ENCODE measurements at regions not wholly inside any gene's neighbourhood (a gene's known extent, or its start where the extent isn't known, plus 50 kb on each side); places are given as distances from the start of the nearest gene placed in this dataset.

- TF ChIP-seq POLR2A (IDR thresholded peaks at IDR 0.05) (no peak), CTCF (IDR thresholded peaks at IDR 0.05) (no peak)
- no peaks in the 10 kb centered on the region for H3K9me3 ChIP-seq
- no peak for DNase-seq
- H3K27me3 ChIP-seq: no peaks in the 10 kb centered on the region
- no peak overlapping the region for H3K4me3 ChIP-seq
- H3K4me1 ChIP-seq: peaks cover 0 to 30% (median 5%) of the 10 kb centered on the region in 12 donors
- no peak overlapping the region for H3K27ac ChIP-seq
- no peaks in the 10 kb centered on the region for H3K36me3 ChIP-seq
- ATAC-seq: no peak
- intact Hi-C loops (cut with DNase I): loop anchor here in 1 of 10 donors (5.0 kb wide), 1 partner anchor 51 kb away; the partner anchor contains the start of gene ARL15
These were observed 53.3 kb upstream of the ARL15 start for GRCh38 chr5:54363669-54364068.

- no peak overlapping the region for H3K4me3 ChIP-seq
These were observed 52.7 kb upstream of the ARL15 start for GRCh38 chr5:54362992-54363625.

GRCh38 chr5:54362434-54362833 is 52.1 kb upstream of the ARL15 start:
- ATAC-seq: no peak
- intact Hi-C loops (cut with DNase I): loop anchor here in 1 of 10 donors (5.0 kb wide), 1 partner anchor 50 kb away; the partner anchor contains the start of gene ARL15

More at GRCh38 chr5:54362992-54363625, 52.7 kb upstream of the ARL15 start:
- peaks cover 0 to 31% (median 5%) of the 10 kb centered on the region in 12 donors for H3K4me1 ChIP-seq
- H3K36me3 ChIP-seq: no peaks in the 10 kb centered on the region
- no peak overlapping the region for H3K27ac ChIP-seq
- ATAC-seq (no peak), DNase-seq (no peak)
- no peaks in the 10 kb centered on the region for H3K27me3 ChIP-seq
- intact Hi-C loops (cut with DNase I): loop anchor here in 1 of 10 donors (5.0 kb wide), 1 partner anchor 51 kb away; the partner anchor contains the start of gene ARL15
- H3K9me3 ChIP-seq: no peaks in the 10 kb centered on the region
- TF ChIP-seq CTCF (IDR thresholded peaks at IDR 0.05) (no peak), POLR2A (IDR thresholded peaks at IDR 0.05) (no peak)

More at GRCh38 chr5:54362434-54362833, 52.1 kb upstream of the ARL15 start:
- DNase-seq: no peak
- WGBS, 4 donors: 39 to 69% (median 66%) methylated on average over 2 of the region's 2 CpGs
- no peaks in the 10 kb centered on the region for H3K9me3 ChIP-seq
- TF ChIP-seq POLR2A (IDR thresholded peaks at IDR 0.05) (no peak), CTCF (IDR thresholded peaks at IDR 0.05) (no peak)
- no peak overlapping the region for H3K4me3 ChIP-seq
- H3K4me1 ChIP-seq: peaks cover 0 to 37% (median 7%) of the 10 kb centered on the region in 12 donors
- no peaks in the 10 kb centered on the region for H3K36me3 ChIP-seq
- H3K27ac ChIP-seq: no peak overlapping the region
- no peaks in the 10 kb centered on the region for H3K27me3 ChIP-seq

Data from heart left ventricle (tissue), 16 donors.